T-cell (primary cell): ENCODE measurements at regions not wholly inside any gene's neighbourhood (a gene's known extent, or its start where the extent isn't known, plus 50 kb on each side); places are given as distances from the start of the nearest gene placed in this dataset.
"Not testable (repeated sequence)": the region's sequence is repeated elsewhere in the genome, so short reads cannot be mapped to it uniquely, and the experiment has no call there.

Experiments used
- ATAC-seq, 4 experiments: fragments of 200-7000 bp in 3 of 4; fragments of 150-1000 bp in 1 of 4; cut with Tn5 transposase; replicated peaks in 1 of 4; 1 replicate in 3 of 4; 2 replicates in 1 of 4; pipeline ENCODE4 v1.10.0; 2021; ENCODE audit warnings: moderate library complexity in 3 of 4, mild to moderate bottlenecking in 2 of 4, moderate number of reproducible peaks in 1 of 4
- CTCF ChIA-PET, 2 donors: fragments of 300-600 bp; sonication (Branson Sonifier 250); formaldehyde crosslinking; loops; one replicate each; lab custom pipeline; 2022; ENCODE audit warnings: antibody characterized with exemption in 2 of 2; lab: Charles Lee
- POLR2A ChIA-PET, 2 donors: fragments of 300-600 bp; sonication (Branson Sonifier 250); formaldehyde crosslinking; loops; one replicate each; lab custom pipeline; 2022; ENCODE audit warnings: antibody characterized with exemption in 2 of 2; lab: Charles Lee
- DNase-seq, 35 experiments: peaks; one replicate each; pipeline versions ENCODE4 v3.0.0 to v3.0.0-alpha.2; 2013 to 2023
- H3K27ac ChIP-seq: one replicate; pipeline ENCODE4 v1.5.1; 2013; ENCODE audit warnings: low read length
- H3K27me3 ChIP-seq, 2 experiments: replicated peaks in 1 of 2; 1 replicate in 1 of 2; 2 replicates in 1 of 2; pipeline versions ENCODE4 v1.6.1 to v1.7.0; 2013; ENCODE audit warnings: low read length in 1 of 2, mixed read lengths in 1 of 2; ENCODE audit not compliant: control insufficient read depth in 2 of 2, insufficient read depth in 2 of 2; ENCODE audit errors: extremely low read depth in 1 of 2
- H3K36me3 ChIP-seq, 2 donors: 1 replicate in 1 of 2; 2 replicates in 1 of 2; pipeline versions ENCODE4 v1.6.1 to v1.7.0; 2013; ENCODE audit warnings: low read length in 1 of 2; ENCODE audit not compliant: control insufficient read depth in 2 of 2, insufficient read depth in 1 of 2; ENCODE audit errors: extremely low read depth in 1 of 2
- H3K4me1 ChIP-seq, 2 experiments: 1 replicate in 1 of 2; 2 replicates in 1 of 2; pipeline versions ENCODE4 v1.6.1 to v1.7.0; 2013; ENCODE audit warnings: low read length in 2 of 2, mixed read lengths in 1 of 2; ENCODE audit not compliant: insufficient read depth in 2 of 2, control insufficient read depth in 1 of 2; ENCODE audit errors: extremely low read depth in 1 of 2
- H3K4me3 ChIP-seq, 2 donors: 1 replicate in 1 of 2; 2 replicates in 1 of 2; pipeline versions ENCODE4 v1.5.1 to v1.7.0; 2013; ENCODE audit warnings: mild to moderate bottlenecking in 2 of 2, low read length in 1 of 2, moderate library complexity in 1 of 2; ENCODE audit not compliant: control insufficient read depth in 1 of 2; ENCODE audit errors: extremely low read depth in 1 of 2
- H3K9me3 ChIP-seq: 2 replicates; pipeline ENCODE4 v1.7.0; 2013
- H3K27ac Mint-ChIP-seq, 2 donors: one replicate each; pipeline ENCODE4 v1.8.0; 2020 to 2021; ENCODE audit warnings: mild to moderate bottlenecking in 2 of 2, mixed read lengths in 2 of 2
- H3K27me3 Mint-ChIP-seq, 2 donors: one replicate each; pipeline ENCODE4 v1.8.0; 2021 to 2022; ENCODE audit warnings: mixed read lengths in 2 of 2
- H3K36me3 Mint-ChIP-seq: one replicate; pipeline ENCODE4 v1.8.0; 2021; ENCODE audit warnings: mixed read lengths
- H3K4me1 Mint-ChIP-seq, 3 donors: one replicate each; pipeline ENCODE4 v1.8.0; 2020 to 2022; ENCODE audit warnings: mixed read lengths in 3 of 3, mild to moderate bottlenecking in 1 of 3
- H3K4me3 Mint-ChIP-seq, 3 donors: one replicate each; pipeline ENCODE4 v1.8.0; 2020 to 2022; ENCODE audit warnings: mild to moderate bottlenecking in 3 of 3, mixed read lengths in 3 of 3, moderate library complexity in 3 of 3
- H3K9me3 Mint-ChIP-seq, 3 donors: one replicate each; pipeline ENCODE4 v1.8.0; 2020 to 2022; ENCODE audit warnings: mixed read lengths in 3 of 3
- WGBS: methylation state at CpG from one replicate; pipeline ENCODE4 v1.1.5; 2013; ENCODE audit warnings: missing lambda C conversion rate; ENCODE audit not compliant: insufficient coverage; 5-methylcytosine and 5-hydroxymethylcytosine counted together

GRCh38 chr11:22115470-22116029, 77.3 kb upstream of the ANO5 start:
- no peak overlapping the region for H3K27ac Mint-ChIP-seq
- ATAC-seq (no peak), DNase-seq (no peak)
- no CpG with 5 or more reads among the region's 3 CpGs for WGBS
- no peaks in the 10 kb centered on the region for H3K27me3 Mint-ChIP-seq
- Histone ChIP-seq H3K9me3 (no peaks in the 10 kb centered on the region), H3K27ac (no peak overlapping the region), H3K36me3 (no peaks in the 10 kb centered on the region), H3K4me3 (no peak overlapping the region), H3K27me3 (no peaks in the 10 kb centered on the region), H3K4me1 (no peaks in the 10 kb centered on the region)
- no peak overlapping the region for H3K4me3 Mint-ChIP-seq
- ChIA-PET POLR2A (no interaction called here), CTCF (interaction anchor here in 1 of 2 donors (0.5 kb wide), 1 partner anchor 38 kb away, joined by 3 read pairs; no protein-coding TSS in a partner anchor)
- H3K4me1 Mint-ChIP-seq = no peaks in the 10 kb centered on the region
- peaks cover 2 to 12% (median 5%) of the 10 kb centered on the region in 3 donors for H3K9me3 Mint-ChIP-seq
- H3K36me3 Mint-ChIP-seq = no peaks in the 10 kb centered on the region

GRCh38 chr11:22127981-22128380, 64.9 kb upstream of the ANO5 start:
- H3K27me3 Mint-ChIP-seq, CTCF ChIA-PET, POLR2A ChIA-PET, H3K27me3 ChIP-seq, H3K27ac Mint-ChIP-seq, H3K4me1 ChIP-seq, H3K9me3 ChIP-seq, H3K4me3 ChIP-seq, DNase-seq, ATAC-seq, H3K4me3 Mint-ChIP-seq, H3K36me3 Mint-ChIP-seq, H3K27ac ChIP-seq, H3K36me3 ChIP-seq, H3K4me1 Mint-ChIP-seq: not testable (repeated sequence)
- peaks cover 29 to 41% (median 36%) of the 10 kb centered on the region in 3 donors for H3K9me3 Mint-ChIP-seq
- 67% methylated on average over 1 of the region's 2 CpGs for WGBS

DNA sequence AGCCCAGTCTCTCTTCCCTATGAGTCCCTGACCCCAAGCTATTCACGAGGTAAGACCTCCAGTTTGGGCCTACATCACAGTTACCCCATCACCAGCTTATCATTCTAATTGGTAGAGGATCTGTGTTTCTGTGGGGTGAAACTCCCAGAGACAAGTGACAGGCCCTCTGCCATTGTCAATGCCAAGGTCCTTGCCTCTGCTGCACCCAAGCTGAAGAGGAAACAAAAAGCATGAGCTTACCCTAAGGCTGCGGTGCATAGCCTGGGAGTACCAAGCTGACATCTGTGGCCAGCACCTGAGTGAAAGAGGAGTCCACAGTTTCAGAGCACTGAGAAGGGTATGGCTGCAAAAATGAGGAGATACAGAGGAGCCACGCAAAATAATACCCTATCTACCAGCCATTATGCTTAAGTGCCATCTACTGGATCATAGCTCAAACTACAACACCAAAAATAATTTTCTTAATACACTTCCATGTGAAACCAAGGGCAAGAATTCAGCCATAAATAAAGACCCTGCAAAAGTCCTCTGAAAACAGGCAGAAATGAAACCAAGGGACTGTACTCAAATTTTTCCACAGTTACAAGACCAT, 62.3 kb upstream of the ANO5 start:
- DNase-seq (no peak), ATAC-seq (no peak)
- no peaks in the 10 kb centered on the region for H3K4me1 Mint-ChIP-seq
- Histone ChIP-seq H3K27me3 (no peaks in the 10 kb centered on the region), H3K4me1 (no peaks in the 10 kb centered on the region), H3K27ac (no peak overlapping the region), H3K4me3 (no peak overlapping the region), H3K36me3 (no peaks in the 10 kb centered on the region), H3K9me3 (no peaks in the 10 kb centered on the region)
- POLR2A ChIA-PET = no interaction called here
- WGBS = no CpG with 5 or more reads among the region's 3 CpGs
- H3K9me3 Mint-ChIP-seq = peaks cover 25 to 42% (median 31%) of the 10 kb centered on the region in 3 donors
- H3K36me3 Mint-ChIP-seq = no peaks in the 10 kb centered on the region
- no peaks in the 10 kb centered on the region for H3K27me3 Mint-ChIP-seq
- H3K4me3 Mint-ChIP-seq = no peak overlapping the region
- CTCF ChIA-PET = no interaction called here
- H3K27ac Mint-ChIP-seq = no peak overlapping the region

DNA sequence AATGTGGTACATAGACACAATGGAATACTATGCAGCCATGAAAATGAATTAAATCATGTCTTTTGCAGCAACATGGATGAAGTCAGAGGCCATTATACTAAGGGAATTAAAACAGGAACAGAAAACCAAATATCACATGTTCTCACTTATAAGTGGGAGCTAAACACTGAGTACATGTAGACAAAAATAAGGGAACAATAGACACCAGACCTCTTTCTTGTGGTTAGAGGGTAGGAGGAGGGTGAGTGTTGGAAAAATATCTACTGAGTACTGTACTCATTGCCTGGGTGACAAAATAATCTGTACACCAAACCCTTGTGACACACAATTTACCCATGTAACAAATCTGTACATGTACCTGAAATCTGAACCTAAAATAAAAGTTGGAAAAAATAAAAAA, 59.1 kb upstream of the ANO5 start:
- H3K4me1 Mint-ChIP-seq = no peaks in the 10 kb centered on the region
- POLR2A ChIA-PET = no interaction called here
- CTCF ChIA-PET = no interaction called here
- no peaks in the 10 kb centered on the region for H3K27me3 ChIP-seq
- H3K4me3 ChIP-seq = no peak overlapping the region
- H3K36me3 Mint-ChIP-seq = no peaks in the 10 kb centered on the region
- no peaks in the 10 kb centered on the region for H3K27me3 Mint-ChIP-seq
- H3K27ac ChIP-seq = no peak overlapping the region
- no peak overlapping the region for H3K27ac Mint-ChIP-seq
- DNase-seq (no peak), ATAC-seq (no peak)
- no peaks in the 10 kb centered on the region for H3K9me3 ChIP-seq
- no peaks in the 10 kb centered on the region for H3K4me1 ChIP-seq
- H3K9me3 Mint-ChIP-seq = peaks cover 10 to 33% (median 17%) of the 10 kb centered on the region in 3 donors
- no peaks in the 10 kb centered on the region for H3K36me3 ChIP-seq
- no peak overlapping the region for H3K4me3 Mint-ChIP-seq

- ChIA-PET POLR2A (no interaction called here), CTCF (no interaction called here)
- H3K4me3 Mint-ChIP-seq = no peak overlapping the region
- H3K27me3 ChIP-seq = no peaks in the 10 kb centered on the region
- DNase-seq = no peak
- H3K36me3 ChIP-seq = no peaks in the 10 kb centered on the region
- no peaks in the 10 kb centered on the region for H3K36me3 Mint-ChIP-seq
- no peak overlapping the region for H3K27ac ChIP-seq
- H3K9me3 ChIP-seq = no peaks in the 10 kb centered on the region
- H3K27ac Mint-ChIP-seq = no peak overlapping the region
- peaks cover 5 to 22% (median 13%) of the 10 kb centered on the region in 3 donors for H3K9me3 Mint-ChIP-seq
- no peak overlapping the region for H3K4me3 ChIP-seq
- no peak for ATAC-seq
- H3K4me1 ChIP-seq = no peaks in the 10 kb centered on the region
- no peaks in the 10 kb centered on the region for H3K27me3 Mint-ChIP-seq
- H3K4me1 Mint-ChIP-seq = no peaks in the 10 kb centered on the region
Observed at GRCh38 chr11:22138264-22138663, 54.6 kb upstream of the ANO5 start.
